ENCODE measurements at regions not wholly inside any gene's neighbourhood (a gene's known extent, or its start where the extent isn't known, plus 50 kb on each side); places are given as distances from the start of the nearest gene placed in this dataset.

DNA sequence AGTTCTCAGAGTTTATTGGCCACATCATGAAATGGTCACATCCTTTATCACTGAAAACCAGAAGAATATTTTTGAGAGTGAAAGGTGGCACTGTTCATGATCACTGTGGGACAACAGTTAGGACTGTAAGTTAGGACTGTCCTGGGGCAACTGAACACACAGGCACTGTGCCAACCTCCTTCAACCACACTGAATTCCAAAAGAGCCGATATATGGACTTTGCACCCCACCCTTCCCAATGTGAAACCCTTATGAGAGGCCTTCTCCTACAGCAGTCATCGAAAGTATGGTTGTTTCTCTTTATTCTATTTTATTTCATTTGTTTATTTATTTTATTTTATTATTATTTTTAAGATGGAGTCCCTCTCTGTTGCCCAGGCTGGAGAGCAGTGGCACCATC, 353.5 kb downstream of the TOX3 start:
- Histone ChIP-seq H2AK9ac (replicated peaks; ENCODE audit: low read depth, low read length, poor library complexity) (no peak overlapping the region), H4K20me1 (ENCODE audit: insufficient read depth, low read length) (no peaks in the 10 kb centered on the region), H4K5ac (ENCODE audit: low read depth, low read length) (no peak overlapping the region), H4K91ac (ENCODE audit: insufficient read depth, low read depth, low read length) (no peak overlapping the region), H3K4me2 (ENCODE audit: low read depth, low read length) (no peak overlapping the region), H3K9ac (ENCODE audit: low read depth, low read length) (no peak overlapping the region), H2BK20ac (ENCODE audit: low read depth, low read length) (no peak overlapping the region), H3K14ac (replicated peaks; ENCODE audit: low read depth, low read length) (no peak overlapping the region), H3K27ac (ENCODE audit: insufficient read depth, low read length) (no peak overlapping the region), H2AK5ac (ENCODE audit: low read depth, low read length) (no peak overlapping the region), H4K8ac (ENCODE audit: low read depth in 2 of 2, low read length in 2 of 2) (no peak overlapping the region), H3K27me3 (ENCODE audit: control insufficient read depth, insufficient read depth, low read length) (no peaks in the 10 kb centered on the region), H3K4me1 (ENCODE audit: control insufficient read depth, insufficient read depth, low read length) (no peaks in the 10 kb centered on the region), H2BK15ac (ENCODE audit: low read depth, low read length) (no peak overlapping the region), H3K9me1 (ENCODE audit: insufficient read depth, low read length) (no peaks in the 10 kb centered on the region), H3K4me3 (ENCODE audit: insufficient read depth, low read depth, low read length) (no peak overlapping the region), H3K18ac (ENCODE audit: low read depth, low read length) (no peak overlapping the region), H2AFZ (replicated peaks; ENCODE audit: low read length, poor library complexity) (peak overlapping the region; percentile 23), H3K56ac (ENCODE audit: extremely low read depth, insufficient read depth, low read length) (no peak overlapping the region), H3K4ac (ENCODE audit: low read depth, low read length) (no peak overlapping the region), H2BK120ac (ENCODE audit: low read depth, low read length) (no peak overlapping the region), H3K79me1 (ENCODE audit: low read depth in 1 of 2, low read length in 2 of 2) (no peaks in the 10 kb centered on the region), H3K9me3 (ENCODE audit: control insufficient read depth, insufficient read depth, low read length) (no peaks in the 10 kb centered on the region), H2BK5ac (ENCODE audit: low read depth, low read length, poor library complexity, severe bottlenecking) (no peak overlapping the region), H3K23ac (ENCODE audit: low read depth, low read length) (no peak overlapping the region), H3K36me3 (ENCODE audit: control insufficient read depth, insufficient read depth, low read length) (no peaks in the 10 kb centered on the region)
- ATAC-seq (ENCODE audit: low read depth) (no peak), DNase-seq (no peak)
- WGBS, 2 experiments (ENCODE audit: extremely low coverage in 2 of 2, insufficient read length in 1 of 2) = no CpG with 5 or more reads among the region's 2 CpGs
- ChIA-PET POLR2A (ENCODE audit: unreplicated experiment) (no interaction called here), CTCF (interaction anchor here (0.6 kb wide), 1 partner anchor 1143 kb away, joined by 3 read pairs; no protein-coding TSS in a partner anchor)
- dilution Hi-C loops (cut with HindIII; ENCODE audit: low sequenced_read_pairs, unreplicated experiment) (no loop called here), in situ Hi-C loops (cut with MboI; ENCODE audit: low sequenced_read_pairs) (loop anchor here (25.0 kb wide), 2 partner anchors 106 to 719 kb away; no protein-coding TSS in a partner anchor), intact Hi-C loops (cut with micrococcal nuclease) (loop anchor here (10.0 kb wide), 1 partner anchor 1321 kb away; no protein-coding TSS in a partner anchor)
- BruUV-seq (replicated peaks) = no TSS peak
- TF ChIP-seq POLR2A (IDR thresholded peaks at IDR 0.05; ENCODE audit: low read depth, low read length) (no peak), FOS (IDR thresholded peaks at IDR 0.05; ENCODE audit: low read depth, low read length) (no peak), NFE2L2 (IDR thresholded peaks at IDR 0.05; ENCODE audit: low read depth, low read length) (no peak), RFX5 (IDR thresholded peaks at IDR 0.05; ENCODE audit: low read depth, low read length) (no peak), RAD21 (IDR thresholded peaks at IDR 0.05; ENCODE audit: low read length) (no peak), MAFK (IDR thresholded peaks at IDR 0.05; ENCODE audit: low read depth, low read length) (no peak), SMC3 (IDR thresholded peaks at IDR 0.05; ENCODE audit: low read depth, low read length) (no peak)
- TF ChIP-seq, protein P1, sequence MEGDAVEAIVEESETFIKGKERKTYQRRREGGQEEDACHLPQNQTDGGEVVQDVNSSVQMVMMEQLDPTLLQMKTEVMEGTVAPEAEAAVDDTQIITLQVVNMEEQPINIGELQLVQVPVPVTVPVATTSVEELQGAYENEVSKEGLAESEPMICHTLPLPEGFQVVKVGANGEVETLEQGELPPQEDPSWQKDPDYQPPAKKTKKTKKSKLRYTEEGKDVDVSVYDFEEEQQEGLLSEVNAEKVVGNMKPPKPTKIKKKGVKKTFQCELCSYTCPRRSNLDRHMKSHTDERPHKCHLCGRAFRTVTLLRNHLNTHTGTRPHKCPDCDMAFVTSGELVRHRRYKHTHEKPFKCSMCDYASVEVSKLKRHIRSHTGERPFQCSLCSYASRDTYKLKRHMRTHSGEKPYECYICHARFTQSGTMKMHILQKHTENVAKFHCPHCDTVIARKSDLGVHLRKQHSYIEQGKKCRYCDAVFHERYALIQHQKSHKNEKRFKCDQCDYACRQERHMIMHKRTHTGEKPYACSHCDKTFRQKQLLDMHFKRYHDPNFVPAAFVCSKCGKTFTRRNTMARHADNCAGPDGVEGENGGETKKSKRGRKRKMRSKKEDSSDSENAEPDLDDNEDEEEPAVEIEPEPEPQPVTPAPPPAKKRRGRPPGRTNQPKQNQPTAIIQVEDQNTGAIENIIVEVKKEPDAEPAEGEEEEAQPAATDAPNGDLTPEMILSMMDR (conservative IDR thresholded peaks at IDR 0.05; ENCODE audit: low read depth, low read length) = no peak

Measured in IMR-90 (cell line).